T1000 (cell line): ENCODE measurements at regions not wholly inside any gene's neighbourhood (a gene's known extent, or its start where the extent isn't known, plus 50 kb on each side); places are given as distances from the start of the nearest gene placed in this dataset.
"Not testable (repeated sequence)": the region's sequence is repeated elsewhere in the genome, so short reads cannot be mapped to it uniquely, and the experiment has no call there.

Experiments used
- DNase-seq: peaks from one replicate; lab custom pipeline; 2025; ENCODE audit warnings: mixed read lengths; lab: John Stamatoyannopoulos, UW

DNA sequence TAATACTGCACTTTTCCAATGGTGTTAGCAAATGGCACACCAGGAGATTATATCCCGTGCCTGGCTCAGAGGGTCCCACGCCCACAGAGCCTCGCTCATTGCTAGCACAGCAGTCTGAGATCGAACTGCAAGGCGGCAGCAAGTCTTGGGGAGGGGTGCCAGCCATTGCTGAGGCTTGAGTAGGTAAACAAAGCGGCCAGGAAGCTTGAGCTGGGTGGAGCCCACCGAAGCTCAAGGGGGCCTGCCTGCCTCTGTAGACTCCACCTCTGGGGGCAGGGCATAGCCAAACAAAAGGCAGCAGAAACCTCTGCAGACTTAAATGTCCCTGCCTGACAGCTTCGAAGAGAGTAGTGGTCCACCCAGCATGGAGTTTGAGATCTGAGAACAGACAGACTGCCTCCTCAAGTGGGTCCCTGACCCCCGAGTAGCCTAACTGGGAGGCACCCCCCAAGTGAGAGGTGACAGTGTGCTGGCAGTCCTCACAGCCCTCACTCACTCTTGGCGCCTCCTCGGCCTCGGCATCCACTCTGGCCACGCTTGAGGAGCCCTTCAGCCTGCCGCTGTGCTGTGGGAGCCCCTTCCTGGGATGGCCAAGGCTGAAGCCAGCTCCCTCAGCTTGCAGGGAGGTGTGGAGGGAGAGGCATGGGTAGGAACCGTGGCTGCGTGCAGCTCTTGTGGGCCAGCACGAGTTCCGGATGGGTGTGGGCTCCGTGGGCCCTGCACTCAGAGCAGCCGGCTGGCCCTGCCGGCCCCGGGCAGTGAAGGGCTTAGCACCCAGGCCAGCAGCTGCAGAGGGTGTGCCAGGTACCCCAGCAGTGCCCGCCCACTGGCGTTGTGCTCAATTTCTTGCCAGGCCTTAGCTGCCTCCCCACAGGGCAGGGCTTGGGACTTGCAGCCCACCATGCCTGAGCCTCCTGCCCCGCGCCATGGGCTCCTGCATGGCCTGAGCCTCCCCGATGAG lies 188.0 kb downstream of the MMUT start:
- DNase-seq = not testable (repeated sequence)

DNA sequence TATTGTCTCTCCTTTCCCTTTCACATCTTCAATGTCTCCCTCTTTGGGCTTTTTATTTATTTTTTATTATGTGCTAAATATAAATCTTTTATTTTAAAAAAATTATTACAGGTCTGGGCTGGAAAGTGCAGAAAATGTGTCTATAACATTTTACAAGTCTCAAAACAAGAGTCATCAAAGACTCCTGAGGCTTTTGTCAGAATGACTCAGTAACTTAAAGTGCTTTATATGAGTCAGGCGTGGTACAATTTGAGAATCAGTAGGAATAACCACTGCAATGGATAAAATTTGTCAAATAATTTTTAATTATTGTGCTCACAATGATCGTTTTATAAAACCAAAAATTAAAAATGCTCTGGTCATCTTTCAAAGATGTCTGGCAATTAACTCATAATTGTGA lies 193.9 kb downstream of the MMUT start:
- DNase-seq = no peak

DNA sequence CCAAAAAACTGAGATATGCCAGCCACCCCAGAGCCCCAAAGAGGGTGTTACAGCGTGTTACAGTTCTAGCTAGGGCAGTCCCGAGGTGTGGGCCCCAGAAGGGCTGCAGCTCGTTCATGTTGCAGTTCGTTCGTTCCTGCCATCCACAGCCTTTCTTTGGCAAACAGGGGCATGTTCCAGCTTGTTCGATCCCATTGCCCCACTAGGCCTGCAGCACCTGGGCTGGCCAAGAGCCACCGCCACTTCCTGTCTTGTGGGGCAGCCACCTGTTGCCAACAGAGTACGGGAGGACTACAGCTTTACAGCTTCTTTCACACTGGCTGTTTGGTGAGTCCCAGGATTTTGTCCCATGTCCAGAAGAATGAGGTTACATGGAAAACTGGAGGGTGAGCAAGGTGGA lies 198.1 kb downstream of the MMUT start:
- DNase-seq = no peak

DNA sequence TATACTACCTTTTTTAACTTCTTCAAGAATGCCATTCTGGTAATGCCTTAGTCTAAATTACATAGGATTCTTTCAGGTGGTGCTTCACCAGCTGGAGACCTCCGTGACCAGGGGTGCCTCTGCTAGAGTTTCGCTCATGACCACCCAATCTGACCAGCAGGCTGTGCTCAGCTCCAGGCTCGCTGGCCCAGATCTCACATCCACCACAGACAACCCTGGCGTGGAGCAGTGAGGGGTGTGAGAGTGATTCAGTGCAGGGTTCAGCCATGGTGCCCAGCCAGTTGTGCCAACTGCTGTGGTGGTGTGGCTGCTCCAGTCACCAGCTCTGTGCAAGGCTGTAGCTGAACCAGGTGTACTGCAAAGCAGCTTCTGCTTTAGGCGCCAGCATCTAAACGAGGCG lies 198.6 kb downstream of the MMUT start:
- DNase-seq = no peak

DNA sequence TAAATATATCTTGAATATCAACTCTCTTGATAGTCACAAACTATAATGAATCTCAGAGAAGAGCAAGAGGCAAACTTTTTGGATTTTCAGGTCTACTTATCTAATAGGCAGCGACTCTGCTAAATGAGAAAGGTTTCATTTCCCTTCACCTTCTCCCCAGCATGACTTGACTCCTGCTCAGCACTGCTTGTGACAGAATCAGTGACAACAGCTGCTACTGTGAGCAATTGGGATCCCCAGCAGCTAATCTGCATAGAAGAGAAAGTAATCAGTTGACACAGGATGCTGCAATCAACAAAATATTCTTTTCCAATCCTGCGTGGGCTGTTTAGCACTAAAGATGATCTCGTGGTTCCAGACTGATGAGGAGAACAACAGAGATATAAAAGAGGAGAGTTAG lies 205.5 kb downstream of the MMUT start:
- DNase-seq = no peak

DNA sequence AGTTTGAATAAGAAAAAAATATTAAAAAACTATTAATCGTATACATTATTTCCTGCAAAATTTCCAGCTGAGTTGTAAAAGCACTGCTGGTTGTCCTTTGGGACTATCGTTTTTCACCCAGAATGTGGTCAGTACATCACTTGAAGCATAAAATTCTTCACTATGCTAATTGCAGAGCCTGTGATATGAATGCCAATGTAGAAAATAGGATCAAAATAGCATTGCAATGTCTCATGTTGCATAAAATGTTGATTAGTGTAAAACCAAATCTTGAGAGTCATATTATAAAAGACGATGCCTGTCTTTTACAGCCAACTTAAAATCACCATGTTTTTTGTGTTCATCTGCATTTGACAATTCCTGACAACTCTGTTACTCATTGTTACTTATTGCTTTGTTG lies 207.7 kb downstream of the MMUT start:
- DNase-seq = no peak

DNA sequence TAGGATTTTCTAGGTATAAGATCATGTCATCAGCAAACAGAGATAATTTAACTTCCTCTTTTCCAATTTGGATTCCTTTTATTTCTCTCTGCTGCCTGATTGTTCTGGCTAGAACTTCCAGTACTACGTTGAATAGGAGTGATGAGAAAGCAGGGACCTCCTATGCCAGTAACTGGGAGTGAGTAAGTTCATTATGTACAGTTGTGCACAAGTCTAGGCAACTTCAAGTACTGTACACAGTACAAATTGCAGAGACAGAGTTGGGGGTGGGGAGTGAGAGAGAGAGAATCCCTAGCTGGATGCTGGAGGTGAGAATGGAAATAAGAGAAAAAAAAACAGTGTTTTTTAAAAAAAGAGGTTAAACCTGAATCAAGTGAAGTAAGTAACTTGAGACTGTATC lies 210.2 kb downstream of the MMUT start:
- DNase-seq = no peak

DNA sequence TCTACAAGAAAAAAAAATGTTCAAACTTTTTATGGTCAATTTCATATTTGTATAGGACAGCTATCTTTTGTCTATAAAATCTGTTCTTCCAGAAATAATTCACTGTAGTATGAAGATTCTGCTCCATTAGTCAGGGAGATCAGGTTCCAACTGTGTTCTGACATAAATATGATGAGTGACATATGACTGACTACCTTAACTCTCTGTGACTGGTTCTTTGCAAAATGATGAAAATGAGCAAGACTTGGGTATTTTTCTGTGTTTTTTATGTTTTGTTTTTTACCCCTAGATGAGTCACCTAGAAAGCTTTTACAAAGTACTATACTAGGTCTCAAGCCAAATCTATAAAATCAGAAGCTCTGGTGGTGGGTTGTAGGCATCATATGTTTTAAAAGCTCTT lies 229.6 kb downstream of the MMUT start:
- no peak for DNase-seq

DNA sequence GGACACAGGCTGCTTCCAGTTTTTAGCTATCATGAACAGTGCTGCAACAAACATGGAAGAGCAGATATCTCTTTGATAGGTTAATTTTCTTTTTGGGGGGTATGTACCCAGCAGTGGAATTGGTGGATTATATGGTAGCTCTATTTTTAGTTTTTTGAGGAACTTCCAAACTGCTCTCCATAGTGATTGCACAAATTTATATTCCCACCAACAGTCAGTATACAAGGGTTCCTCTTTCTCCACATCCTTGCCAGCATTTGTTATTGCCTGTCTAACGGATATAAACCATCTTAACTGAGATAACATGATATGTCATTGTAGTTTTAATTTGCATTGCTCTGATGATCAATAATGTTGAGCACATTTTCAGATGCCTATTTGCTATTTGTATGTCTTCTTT lies 237.6 kb downstream of the MMUT start:
- DNase-seq = no peak

DNA sequence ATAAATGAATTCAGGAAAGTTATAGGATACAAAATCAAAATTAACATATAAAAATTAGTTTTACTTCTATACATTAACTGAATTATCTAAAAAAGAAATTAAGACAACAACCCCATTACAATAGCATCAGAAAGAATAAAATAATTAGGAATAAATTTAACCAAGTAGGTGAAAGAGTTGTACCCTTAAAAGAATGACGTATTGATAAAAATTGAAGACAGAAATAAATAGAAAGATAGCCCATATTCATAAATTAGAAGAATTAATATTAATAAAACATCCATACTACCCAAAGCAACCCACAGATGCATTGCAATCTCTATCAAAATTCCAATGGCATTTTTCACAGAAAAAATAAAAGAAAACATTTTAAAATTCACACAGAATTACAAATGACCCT lies 242.8 kb downstream of the MMUT start:
- DNase-seq = no peak

DNA sequence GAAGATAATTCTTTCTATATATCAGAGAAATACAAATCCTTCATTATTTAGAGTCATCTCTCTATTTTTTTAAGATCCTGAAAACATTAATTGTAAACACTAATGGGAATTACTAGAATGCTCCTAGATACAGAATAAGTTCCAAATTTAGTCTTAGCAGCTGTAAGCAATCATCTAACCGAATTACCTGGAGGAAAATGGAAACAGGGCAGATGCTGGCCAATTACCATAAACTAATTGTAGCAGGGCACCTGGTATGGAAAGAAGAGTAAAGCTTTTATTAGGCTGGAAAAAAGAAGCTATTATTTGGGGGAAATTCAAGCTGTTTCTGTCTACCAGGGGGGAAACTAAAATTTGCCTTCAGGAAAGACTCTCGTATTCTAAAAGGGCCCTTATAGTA lies 257.5 kb downstream of the MMUT start:
- no peak for DNase-seq

DNA sequence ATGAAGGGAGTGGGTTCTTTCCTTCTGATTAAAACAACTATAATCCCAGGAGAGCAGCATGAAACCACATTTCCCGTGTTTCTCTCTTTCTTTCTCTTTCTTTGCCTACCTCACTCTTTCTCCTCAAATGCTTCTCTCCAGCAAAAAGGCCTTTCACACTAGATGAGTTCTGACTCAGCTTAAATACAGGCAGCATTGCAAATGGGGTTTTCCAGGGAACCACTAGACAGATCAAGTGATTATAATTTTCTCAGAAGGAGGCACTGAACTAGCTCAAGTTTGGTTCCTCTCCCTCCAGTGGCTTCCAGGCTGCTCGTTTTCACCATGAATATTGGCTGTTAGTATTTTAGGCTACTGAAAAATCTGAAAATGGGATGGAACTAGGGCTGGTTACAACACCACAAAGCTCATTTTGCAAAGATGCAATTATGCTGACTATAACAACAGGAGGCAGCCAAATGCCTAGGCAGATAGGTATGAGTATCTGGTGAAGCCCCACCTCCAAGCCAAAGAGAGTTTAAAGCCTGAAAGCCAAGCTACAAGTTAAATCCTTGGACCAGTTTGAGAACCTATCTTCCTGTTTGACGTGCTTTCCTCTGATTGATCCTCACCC lies 260.0 kb downstream of the MMUT start:
- no peak for DNase-seq

DNA sequence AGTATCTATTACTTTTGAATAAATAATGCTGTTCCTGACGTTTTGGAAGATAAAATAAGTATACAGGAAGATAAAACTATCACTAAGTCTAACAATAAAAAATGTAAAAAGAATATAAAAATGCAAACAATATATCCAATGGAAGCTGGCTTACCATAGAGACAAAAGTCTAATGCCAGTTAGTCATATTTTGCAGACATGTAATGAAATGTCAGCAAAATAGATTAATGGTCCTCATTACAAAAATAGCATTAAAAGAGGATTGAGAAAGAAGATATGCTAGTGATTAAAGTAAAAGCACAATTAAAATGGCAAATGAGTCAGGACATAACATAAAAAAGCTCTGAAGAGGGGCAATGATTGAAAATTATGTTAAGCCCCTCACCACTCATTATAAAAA lies 265.0 kb downstream of the MMUT start:
- DNase-seq = no peak

DNA sequence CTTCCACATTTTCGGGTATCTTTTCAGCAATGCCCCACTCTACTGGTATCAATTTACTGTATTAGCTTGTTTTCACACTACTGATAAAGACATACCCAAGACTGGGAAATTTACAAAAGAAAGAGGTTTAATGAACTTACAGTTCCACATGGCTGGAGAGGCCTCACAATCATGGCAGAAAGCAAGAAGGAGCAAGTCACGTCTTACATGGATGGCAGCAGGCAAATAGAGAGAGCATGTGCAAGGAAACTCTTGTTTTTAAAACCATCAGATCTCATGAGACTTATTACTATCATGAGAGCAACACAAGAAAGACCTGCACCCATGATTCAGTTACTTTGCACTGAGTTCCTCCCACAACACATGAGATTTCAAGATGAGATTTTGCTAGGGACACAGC lies 300.7 kb downstream of the MMUT start:
- DNase-seq = not testable (repeated sequence)

DNA sequence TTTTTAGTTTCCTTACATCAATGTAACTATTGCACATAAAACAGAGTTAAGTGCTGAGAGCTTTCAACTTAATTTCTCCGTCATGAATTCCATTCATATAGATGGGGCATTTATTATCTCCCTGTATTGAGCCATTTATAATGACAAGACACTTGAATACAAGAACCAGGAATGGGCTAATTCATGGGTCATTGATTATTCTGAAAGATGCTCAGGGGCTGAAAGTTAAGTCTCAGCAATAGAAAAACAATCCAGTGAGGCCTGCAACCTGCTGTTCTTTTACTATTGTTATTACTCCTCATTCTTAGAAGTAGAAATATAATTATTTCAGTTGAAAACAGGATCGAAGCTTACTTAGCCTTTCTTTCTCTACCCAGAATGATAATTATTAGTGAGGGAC lies 307.7 kb downstream of the MMUT start:
- DNase-seq = no peak

DNA sequence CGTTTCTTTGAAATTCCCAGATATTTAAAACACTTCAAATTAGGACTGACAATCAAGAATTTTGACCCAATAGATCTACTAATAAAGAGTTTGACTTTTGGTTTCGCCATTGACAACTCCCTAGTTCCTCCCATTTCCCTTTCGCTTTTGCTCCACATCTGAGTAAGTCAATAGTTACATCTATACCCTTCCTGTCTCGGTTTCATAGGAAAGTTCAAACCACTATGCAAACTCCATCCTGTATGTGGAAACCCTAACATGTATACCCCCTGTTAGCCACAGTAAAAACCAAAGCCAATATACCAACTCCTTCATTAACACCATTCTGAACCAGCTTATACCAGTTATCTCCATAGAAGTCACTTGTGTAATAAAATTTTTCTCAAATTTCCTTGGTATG lies 311.1 kb downstream of the MMUT start:
- no peak for DNase-seq

DNA sequence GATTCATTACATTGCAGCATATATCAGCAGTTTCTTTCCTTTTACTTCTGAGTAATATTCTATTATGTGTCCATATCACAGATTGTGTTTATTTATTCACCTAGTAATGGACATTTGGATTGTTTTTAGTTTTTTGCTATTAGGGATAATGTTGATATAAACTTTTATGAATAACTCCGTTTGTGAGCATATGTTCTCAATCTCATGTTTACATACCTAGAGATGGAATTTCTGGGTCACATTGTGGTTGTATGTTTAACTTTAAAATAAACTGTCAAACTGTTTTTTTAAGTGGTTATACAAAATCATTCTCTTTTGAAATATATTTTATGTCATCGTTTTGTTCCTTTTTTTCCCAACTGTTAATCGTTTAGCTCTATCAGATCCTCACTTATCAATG lies 311.6 kb downstream of the MMUT start:
- DNase-seq = no peak

DNA sequence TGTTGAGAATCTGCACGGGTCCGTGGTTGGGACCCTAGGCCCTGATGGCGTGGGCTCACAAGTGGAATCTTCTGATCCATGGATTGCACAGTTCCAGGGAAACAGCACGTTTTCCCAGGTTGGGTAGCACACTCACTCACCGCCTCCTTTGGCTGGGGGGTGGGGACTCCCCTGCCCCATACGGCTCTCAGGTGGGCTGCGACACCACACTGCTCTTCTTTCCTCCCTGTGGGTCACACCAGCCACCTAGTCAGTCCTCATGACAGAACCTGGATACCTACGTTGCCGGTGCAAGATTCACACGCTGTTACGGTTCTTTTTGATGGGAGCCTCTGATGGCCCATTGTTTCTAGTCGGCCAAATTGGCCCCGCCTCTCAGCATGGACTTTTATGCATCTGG lies 312.0 kb downstream of the MMUT start:
- no peak for DNase-seq

DNA sequence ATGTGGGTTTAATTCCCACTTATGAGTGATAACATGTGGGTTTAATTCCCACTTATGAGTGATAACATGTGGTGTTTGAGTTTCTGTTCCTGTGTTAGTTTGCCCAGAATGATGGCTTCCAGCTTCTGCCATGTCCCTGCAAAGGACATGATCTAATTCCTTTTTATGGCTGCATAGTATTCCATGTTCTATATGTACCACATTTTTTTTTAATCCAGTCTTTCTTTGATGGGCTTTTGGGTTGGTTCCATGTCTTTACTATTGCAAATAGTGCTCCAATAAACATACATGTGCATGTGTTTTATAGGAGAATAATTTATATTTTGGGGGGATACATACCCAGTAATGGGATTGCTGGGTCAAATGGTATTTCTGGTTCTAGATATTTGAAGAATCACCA lies 317.8 kb downstream of the MMUT start:
- no peak for DNase-seq

DNA sequence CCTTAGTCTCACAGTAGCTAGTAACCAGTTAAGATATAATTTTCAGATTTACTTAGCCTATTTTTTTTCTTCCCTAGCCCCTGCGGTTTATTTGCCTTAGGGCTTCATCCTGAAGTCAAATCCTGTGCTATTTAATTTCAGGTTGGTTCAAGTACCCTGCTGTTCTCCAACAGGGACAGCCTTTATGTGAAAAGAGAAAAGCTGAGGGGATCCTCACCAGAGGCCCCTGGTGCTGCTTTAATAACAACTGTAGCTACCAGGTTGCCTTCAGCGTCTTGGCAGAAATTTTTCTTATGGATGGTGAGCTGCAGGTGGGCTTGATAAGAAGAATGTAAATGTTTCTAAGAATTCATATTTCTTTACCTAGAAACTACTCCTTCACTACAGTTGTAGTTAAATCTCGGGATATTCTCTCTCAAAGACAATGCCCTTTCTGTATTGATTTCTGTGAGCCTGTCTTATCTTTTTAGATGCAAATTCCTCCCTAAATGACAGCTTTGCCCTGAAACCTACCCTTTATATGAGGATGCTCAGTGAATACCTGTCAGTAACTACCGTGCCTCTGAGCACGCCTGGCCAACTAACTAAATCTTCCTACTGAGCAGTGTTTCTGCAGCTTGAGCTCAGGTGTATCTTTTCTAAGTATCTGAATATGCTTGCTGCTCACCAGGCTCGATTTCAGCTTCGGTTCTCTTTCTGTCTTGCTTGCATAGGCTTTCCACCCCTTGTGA lies 320.5 kb downstream of the MMUT start:
- DNase-seq = no peak

DNA sequence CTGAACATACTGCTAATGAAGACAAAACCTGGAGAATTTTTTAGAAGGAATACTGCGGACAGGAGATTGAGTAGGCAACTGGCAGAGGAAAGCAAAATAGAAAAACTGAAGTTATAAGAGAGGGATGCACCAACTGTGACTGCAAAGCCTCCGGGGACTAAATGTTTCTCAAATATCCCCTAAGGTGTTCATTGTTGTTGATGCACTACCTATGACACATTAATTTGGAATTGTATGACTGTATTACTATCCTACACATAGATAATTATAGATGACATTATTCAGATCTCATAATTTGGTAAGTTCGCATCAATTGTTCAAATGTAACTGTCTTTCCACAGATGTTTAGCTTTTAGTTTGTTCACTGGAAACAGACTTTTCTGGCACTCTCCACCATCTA lies 341.1 kb downstream of the MMUT start:
- no peak for DNase-seq

DNA sequence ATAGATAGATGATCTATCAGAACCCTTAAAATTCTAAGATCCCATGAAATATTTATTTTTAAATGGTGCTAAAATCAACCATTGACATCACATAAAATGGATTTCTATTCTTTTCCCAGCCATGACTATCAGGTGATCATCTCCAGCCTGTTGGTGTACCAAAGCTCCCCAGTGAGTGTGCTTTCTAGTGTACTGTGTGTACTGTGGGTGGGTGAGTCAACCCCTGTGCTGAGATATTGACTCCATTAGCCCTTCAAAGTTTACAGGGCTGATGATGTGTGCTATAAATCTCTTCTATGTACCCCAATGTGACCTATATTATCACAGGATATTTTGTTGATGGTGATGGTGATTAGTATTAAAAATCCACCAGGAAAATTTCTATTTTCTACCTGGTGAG lies 344.6 kb downstream of the MMUT start:
- DNase-seq = no peak

DNA sequence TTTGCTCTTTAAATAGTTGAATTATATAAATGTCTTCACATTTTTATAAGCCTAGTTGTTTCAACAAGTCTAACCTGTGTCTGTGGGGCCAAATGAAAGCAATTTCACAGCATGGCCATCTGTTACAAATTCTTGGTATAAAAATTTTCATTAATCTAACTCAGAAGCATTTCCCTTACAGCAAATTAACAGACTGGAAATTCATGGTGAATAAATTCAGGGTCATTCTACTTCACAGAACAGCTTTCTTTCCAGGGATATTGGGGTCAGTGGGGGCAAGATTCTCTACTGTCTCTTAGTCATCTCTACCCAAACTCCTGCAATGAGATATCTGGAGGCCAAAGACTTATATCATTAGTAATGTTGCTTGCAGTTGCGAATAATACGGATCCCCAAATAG lies 352.1 kb downstream of the MMUT start:
- DNase-seq = no peak
